ENCODE measurements at regions not wholly inside any gene's neighbourhood (a gene's known extent, or its start where the extent isn't known, plus 50 kb on each side); places are given as distances from the start of the nearest gene placed in this dataset.

GRCh38 chr3:159643406-159643805 is 345.2 kb upstream of the IL12A start:
- no peak overlapping the region for H3K27ac ChIP-seq (ENCODE audit: low read depth, low read length)
- H3K9ac ChIP-seq (ENCODE audit: low read length) = no peak overlapping the region
- CTCF ChIA-PET = interaction anchor here (1.0 kb wide), 1 partner anchor 161 kb away, joined by 3 read pairs; no protein-coding TSS in a partner anchor
- POLR2A ChIA-PET = no interaction called here
- no peaks in the 10 kb centered on the region for H3K36me3 ChIP-seq (ENCODE audit: control insufficient read depth in 1 of 2, insufficient read depth in 2 of 2, low read length in 2 of 2)
- no peak for ATAC-seq
- no peak overlapping the region for H3K4me2 ChIP-seq (ENCODE audit: low read length)
- H2AFZ ChIP-seq (ENCODE audit: low read depth, low read length, poor library complexity, severe bottlenecking) = no peak overlapping the region
- intact Hi-C loops (cut with micrococcal nuclease) = no loop called here
- TF ChIP-seq FOSL1 (IDR thresholded peaks at IDR 0.05; ENCODE audit: low read depth) = no peak
- no peak for TF ChIP-seq POLR2AphosphoS5 (IDR thresholded peaks at IDR 0.05; ENCODE audit: low read depth, low read length)
- no TSS peak for BruUV-seq (replicated peaks)
- H3K27me3 ChIP-seq (ENCODE audit: insufficient read depth, low read length) = no peaks in the 10 kb centered on the region
- no peak for DNase-seq (ENCODE audit: low read depth, low spot score)
- RAD21 ChIA-PET (ENCODE audit: low non-redundant PET in 1 of 2, low total read pairs in 2 of 2, uncharacterized antibody in 2 of 2, unreplicated experiment in 2 of 2) = no interaction called here
- no peaks in the 10 kb centered on the region for H3K79me2 ChIP-seq (ENCODE audit: insufficient read depth, low read length)
- H3K4me1 ChIP-seq (ENCODE audit: control insufficient read depth in 1 of 2, insufficient read depth in 2 of 2, low read length in 2 of 2) = peaks cover 1 to 2% of the 10 kb centered on the region in 2 experiments; a peak in 3 of 4 replicates
- no peaks in the 10 kb centered on the region for H3K9me3 ChIP-seq (ENCODE audit: control insufficient read depth in 1 of 2, insufficient read depth in 1 of 2, low read depth in 1 of 2, low read length in 2 of 2)
- no peaks in the 10 kb centered on the region for H4K20me1 ChIP-seq (ENCODE audit: insufficient read depth)
- no peaks in the 10 kb centered on the region for H3K9me2 ChIP-seq (ENCODE audit: insufficient read depth)
- no peak overlapping the region for H3K4me3 ChIP-seq (replicated peaks in 1 of 2; ENCODE audit: low read depth in 1 of 2, low read length in 2 of 2)

DNA sequence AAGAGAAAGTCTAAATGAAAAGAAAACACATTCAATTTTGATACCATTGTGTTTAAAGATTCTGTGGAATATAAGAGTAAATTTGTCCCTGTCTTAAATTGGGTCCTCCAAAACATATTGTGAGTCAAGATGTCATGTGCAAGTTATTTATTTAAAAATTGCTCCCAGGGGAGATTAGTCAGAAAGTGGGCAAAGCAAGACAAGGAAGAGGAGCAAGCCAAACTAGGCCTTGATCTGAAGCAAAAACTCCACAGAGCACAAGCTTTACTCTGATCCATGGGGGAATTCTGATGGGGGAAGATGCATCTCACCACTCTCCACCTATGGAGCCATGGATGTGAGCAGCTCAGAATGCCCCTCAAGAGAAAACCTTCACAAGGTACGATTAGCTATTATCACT is 342.8 kb upstream of the IL12A start:
- H3K27me3 ChIP-seq (ENCODE audit: insufficient read depth, low read length) = no peaks in the 10 kb centered on the region
- H3K79me2 ChIP-seq (ENCODE audit: insufficient read depth, low read length) = no peaks in the 10 kb centered on the region
- H3K27ac ChIP-seq (ENCODE audit: low read depth, low read length) = no peak overlapping the region
- no peaks in the 10 kb centered on the region for H4K20me1 ChIP-seq (ENCODE audit: insufficient read depth)
- no peak for ATAC-seq
- no peak overlapping the region for H3K9ac ChIP-seq (ENCODE audit: low read length)
- POLR2A ChIA-PET = no interaction called here
- no peak overlapping the region for H3K4me3 ChIP-seq (replicated peaks in 1 of 2; ENCODE audit: low read depth in 1 of 2, low read length in 2 of 2)
- CTCF ChIA-PET = no interaction called here
- no peaks in the 10 kb centered on the region for H3K9me2 ChIP-seq (ENCODE audit: insufficient read depth)
- no peak overlapping the region for H3K4me2 ChIP-seq (ENCODE audit: low read length)
- intact Hi-C loops (cut with micrococcal nuclease) = no loop called here
- H3K9me3 ChIP-seq (ENCODE audit: control insufficient read depth in 1 of 2, insufficient read depth in 1 of 2, low read depth in 1 of 2, low read length in 2 of 2) = no peaks in the 10 kb centered on the region
- DNase-seq (ENCODE audit: low read depth, low spot score) = no peak
- no peaks in the 10 kb centered on the region for H3K4me1 ChIP-seq (ENCODE audit: control insufficient read depth in 1 of 2, insufficient read depth in 2 of 2, low read length in 2 of 2)
- TF ChIP-seq TCF7L2 (IDR thresholded peaks at IDR 0.05; ENCODE audit: borderline replicate concordance, extremely low read depth, insufficient read depth, insufficient read length) (no peak), EZH2 (IDR thresholded peaks at IDR 0.05) (no peak), MAX (IDR thresholded peaks at IDR 0.05) (no peak), JUND (IDR thresholded peaks at IDR 0.05) (no peak)
- H3K36me3 ChIP-seq (ENCODE audit: control insufficient read depth in 1 of 2, insufficient read depth in 2 of 2, low read length in 2 of 2) = no peaks in the 10 kb centered on the region
- BruUV-seq (replicated peaks) = no TSS peak
- RAD21 ChIA-PET (ENCODE audit: low non-redundant PET in 1 of 2, low total read pairs in 2 of 2, uncharacterized antibody in 2 of 2, unreplicated experiment in 2 of 2) = no interaction called here
- H2AFZ ChIP-seq (ENCODE audit: low read depth, low read length, poor library complexity, severe bottlenecking) = no peak overlapping the region

Data from HCT116 (cell line).